ENCODE measurements at regions not wholly inside any gene's neighbourhood (a gene's known extent, or its start where the extent isn't known, plus 50 kb on each side); places are given as distances from the start of the nearest gene placed in this dataset.
"Not testable (repeated sequence)": the region's sequence is repeated elsewhere in the genome, so short reads cannot be mapped to it uniquely, and the experiment has no call there.

GRCh38 chr18:977732-978131 lies 73.1 kb downstream of the ADCYAP1 start:
- not testable (repeated sequence) for TF ChIP-seq EZH2 (IDR thresholded peaks at IDR 0.05); POLR2AphosphoS5 (IDR thresholded peaks at IDR 0.05; ENCODE audit: borderline replicate concordance, low read depth, low read length); FOXP2 (optimal IDR thresholded peaks at IDR 0.05; ENCODE audit: control extremely low read depth, extremely low read length, insufficient read depth)
